ENCODE measurements at regions not wholly inside any gene's neighbourhood (a gene's known extent, or its start where the extent isn't known, plus 50 kb on each side); places are given as distances from the start of the nearest gene placed in this dataset.
A peak's percentile ranks its signal among the peaks of the same experiment; 100 is the strongest.

DNA sequence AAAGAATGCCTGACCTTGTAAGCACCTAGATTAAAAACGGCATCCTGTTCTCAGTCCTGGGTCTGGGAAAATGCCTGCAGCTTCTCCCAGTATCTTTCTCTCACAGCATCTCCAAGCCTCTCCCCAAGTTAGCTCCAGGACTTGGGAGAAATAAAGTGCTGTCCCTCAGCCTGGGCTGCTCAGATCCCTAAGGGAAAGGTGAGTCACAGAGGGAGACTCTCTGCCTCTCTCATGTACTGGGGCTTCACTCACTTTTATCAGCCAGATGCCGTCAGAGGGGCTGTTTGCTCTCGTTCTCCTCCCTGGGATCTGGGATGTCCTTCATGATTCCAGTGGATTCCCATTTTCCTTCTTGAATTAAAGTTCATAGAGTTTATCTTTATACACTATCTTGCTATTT lies 293.6 kb downstream of the COL12A1 start:
- FAIRE-seq (no peak), DNase-seq (ENCODE audit: low read depth) (no peak)
- H3K9ac ChIP-seq (ENCODE audit: low read length) = no peak overlapping the region
- H3K4me2 ChIP-seq (ENCODE audit: low read length) = no peak overlapping the region
- H3K4me1 Mint-ChIP-seq (ENCODE audit: low read depth, unreplicated experiment) = no peaks in the 10 kb centered on the region
- H3K9me3 Mint-ChIP-seq (ENCODE audit: unreplicated experiment) = no peaks in the 10 kb centered on the region
- no peaks in the 10 kb centered on the region for H3K36me3 ChIP-seq (ENCODE audit: insufficient read depth, low read length)
- H3K27ac Mint-ChIP-seq (ENCODE audit: unreplicated experiment) = no peak overlapping the region
- no peak for TF ChIP-seq EZH2 (IDR thresholded peaks at IDR 0.05; ENCODE audit: insufficient read depth, low read length)
- TF ChIP-seq, protein P1, sequence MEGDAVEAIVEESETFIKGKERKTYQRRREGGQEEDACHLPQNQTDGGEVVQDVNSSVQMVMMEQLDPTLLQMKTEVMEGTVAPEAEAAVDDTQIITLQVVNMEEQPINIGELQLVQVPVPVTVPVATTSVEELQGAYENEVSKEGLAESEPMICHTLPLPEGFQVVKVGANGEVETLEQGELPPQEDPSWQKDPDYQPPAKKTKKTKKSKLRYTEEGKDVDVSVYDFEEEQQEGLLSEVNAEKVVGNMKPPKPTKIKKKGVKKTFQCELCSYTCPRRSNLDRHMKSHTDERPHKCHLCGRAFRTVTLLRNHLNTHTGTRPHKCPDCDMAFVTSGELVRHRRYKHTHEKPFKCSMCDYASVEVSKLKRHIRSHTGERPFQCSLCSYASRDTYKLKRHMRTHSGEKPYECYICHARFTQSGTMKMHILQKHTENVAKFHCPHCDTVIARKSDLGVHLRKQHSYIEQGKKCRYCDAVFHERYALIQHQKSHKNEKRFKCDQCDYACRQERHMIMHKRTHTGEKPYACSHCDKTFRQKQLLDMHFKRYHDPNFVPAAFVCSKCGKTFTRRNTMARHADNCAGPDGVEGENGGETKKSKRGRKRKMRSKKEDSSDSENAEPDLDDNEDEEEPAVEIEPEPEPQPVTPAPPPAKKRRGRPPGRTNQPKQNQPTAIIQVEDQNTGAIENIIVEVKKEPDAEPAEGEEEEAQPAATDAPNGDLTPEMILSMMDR (IDR thresholded peaks at IDR 0.05; ENCODE audit: insufficient read depth, low read depth, low read length) = no peak
- H3K9me3 ChIP-seq (ENCODE audit: insufficient read depth, low read depth, low read length) = no peaks in the 10 kb centered on the region
- H4K20me1 ChIP-seq (ENCODE audit: insufficient read depth, low read length) = no peaks in the 10 kb centered on the region
- H3K36me3 Mint-ChIP-seq (ENCODE audit: low read depth, unreplicated experiment) = no peaks in the 10 kb centered on the region
- no peak overlapping the region for H3K4me3 ChIP-seq (ENCODE audit: insufficient read depth, low read depth, low read length)
- H3K79me2 ChIP-seq (ENCODE audit: insufficient read depth, low read length) = no peaks in the 10 kb centered on the region
- no peaks in the 10 kb centered on the region for H3K4me1 ChIP-seq (ENCODE audit: insufficient read depth, low read length)
- no peak overlapping the region for H3K27ac ChIP-seq (ENCODE audit: low read depth, low read length)
- H3K4me3 Mint-ChIP-seq (ENCODE audit: unreplicated experiment) = no peak overlapping the region
- H2AFZ ChIP-seq (ENCODE audit: low read depth, low read length) = peak overlapping the region; percentile 45
- no peaks in the 10 kb centered on the region for H3K27me3 ChIP-seq (ENCODE audit: insufficient read depth, low read length)
- H3K27me3 Mint-ChIP-seq (ENCODE audit: low read depth, unreplicated experiment) = no peaks in the 10 kb centered on the region

- no peaks in the 10 kb centered on the region for H4K20me1 ChIP-seq (ENCODE audit: insufficient read depth, low read length)
- Mint-ChIP-seq H3K4me3 (ENCODE audit: unreplicated experiment) (no peak overlapping the region), H3K27ac (ENCODE audit: unreplicated experiment) (no peak overlapping the region), H3K27me3 (ENCODE audit: low read depth, unreplicated experiment) (no peaks in the 10 kb centered on the region), H3K36me3 (ENCODE audit: low read depth, unreplicated experiment) (peaks cover 5% of the 10 kb centered on the region), H3K4me1 (ENCODE audit: low read depth, unreplicated experiment) (no peaks in the 10 kb centered on the region), H3K9me3 (ENCODE audit: unreplicated experiment) (peaks cover 29% of the 10 kb centered on the region)
- TF ChIP-seq, protein P1 (IDR thresholded peaks at IDR 0.05; ENCODE audit: insufficient read depth, low read depth, low read length) = no peak
- TF ChIP-seq EZH2 (IDR thresholded peaks at IDR 0.05; ENCODE audit: insufficient read depth, low read length) = no peak
- no peaks in the 10 kb centered on the region for H3K4me1 ChIP-seq (ENCODE audit: insufficient read depth, low read length)
- H3K79me2 ChIP-seq (ENCODE audit: insufficient read depth, low read length) = no peaks in the 10 kb centered on the region
- no peaks in the 10 kb centered on the region for H3K27me3 ChIP-seq (ENCODE audit: insufficient read depth, low read length)
- FAIRE-seq = no peak
- no peak overlapping the region for H2AFZ ChIP-seq (ENCODE audit: low read depth, low read length)
- no peak for DNase-seq (ENCODE audit: low read depth)
- H3K4me3 ChIP-seq (ENCODE audit: insufficient read depth, low read depth, low read length) = no peak overlapping the region
- H3K9ac ChIP-seq (ENCODE audit: low read length) = no peak overlapping the region
- H3K27ac ChIP-seq (ENCODE audit: low read depth, low read length) = no peak overlapping the region
- no peak overlapping the region for H3K4me2 ChIP-seq (ENCODE audit: low read length)
- no peaks in the 10 kb centered on the region for H3K36me3 ChIP-seq (ENCODE audit: insufficient read depth, low read length)
- no peaks in the 10 kb centered on the region for H3K9me3 ChIP-seq (ENCODE audit: insufficient read depth, low read depth, low read length)
Observed at GRCh38 chr6:74902846-74903245, 303.0 kb downstream of the COL12A1 start.

DNA sequence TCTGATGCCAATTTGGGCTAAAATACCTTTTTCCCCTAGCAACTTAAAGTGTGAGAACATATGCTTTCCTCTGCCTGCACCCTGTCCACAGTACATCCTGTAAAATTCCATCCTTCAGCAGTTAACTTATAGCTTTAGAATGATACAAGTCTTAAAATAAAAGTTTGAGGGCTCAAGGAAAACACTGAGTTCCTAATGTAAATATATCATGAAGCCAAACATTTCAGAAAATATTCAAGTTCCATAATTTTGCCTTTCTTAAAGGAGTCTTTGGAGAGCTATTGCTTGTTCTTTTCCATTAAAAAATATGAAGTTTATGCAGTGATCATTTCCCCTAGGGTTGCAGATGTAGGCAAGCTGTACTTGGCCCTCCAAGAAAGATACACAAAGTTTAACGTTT lies 303.8 kb downstream of the COL12A1 start:
- H3K27me3 ChIP-seq (ENCODE audit: insufficient read depth, low read length) = no peaks in the 10 kb centered on the region
- H3K9ac ChIP-seq (ENCODE audit: low read length) = no peak overlapping the region
- DNase-seq (ENCODE audit: low read depth) (no peak), FAIRE-seq (no peak)
- no peaks in the 10 kb centered on the region for H3K27me3 Mint-ChIP-seq (ENCODE audit: low read depth, unreplicated experiment)
- H2AFZ ChIP-seq (ENCODE audit: low read depth, low read length) = no peak overlapping the region
- no peaks in the 10 kb centered on the region for H3K36me3 ChIP-seq (ENCODE audit: insufficient read depth, low read length)
- no peak overlapping the region for H3K27ac Mint-ChIP-seq (ENCODE audit: unreplicated experiment)
- H3K4me1 ChIP-seq (ENCODE audit: insufficient read depth, low read length) = no peaks in the 10 kb centered on the region
- H3K4me3 Mint-ChIP-seq (ENCODE audit: unreplicated experiment) = no peak overlapping the region
- H3K9me3 ChIP-seq (ENCODE audit: insufficient read depth, low read depth, low read length) = no peaks in the 10 kb centered on the region
- H3K4me3 ChIP-seq (ENCODE audit: insufficient read depth, low read depth, low read length) = no peak overlapping the region
- H3K27ac ChIP-seq (ENCODE audit: low read depth, low read length) = no peak overlapping the region
- no peaks in the 10 kb centered on the region for H3K79me2 ChIP-seq (ENCODE audit: insufficient read depth, low read length)
- peaks cover 29% of the 10 kb centered on the region for H3K9me3 Mint-ChIP-seq (ENCODE audit: unreplicated experiment)
- H3K4me2 ChIP-seq (ENCODE audit: low read length) = no peak overlapping the region
- TF ChIP-seq, protein P1 (IDR thresholded peaks at IDR 0.05; ENCODE audit: insufficient read depth, low read depth, low read length) = no peak
- TF ChIP-seq EZH2 (IDR thresholded peaks at IDR 0.05; ENCODE audit: insufficient read depth, low read length) = no peak
- H3K36me3 Mint-ChIP-seq (ENCODE audit: low read depth, unreplicated experiment) = peaks cover 5% of the 10 kb centered on the region
- H4K20me1 ChIP-seq (ENCODE audit: insufficient read depth, low read length) = no peaks in the 10 kb centered on the region
- no peaks in the 10 kb centered on the region for H3K4me1 Mint-ChIP-seq (ENCODE audit: low read depth, unreplicated experiment)

All from astrocyte (in vitro differentiated cells and primary cell).